ENCODE measurements at regions not wholly inside any gene's neighbourhood (a gene's known extent, or its start where the extent isn't known, plus 50 kb on each side); places are given as distances from the start of the nearest gene placed in this dataset.

DNA sequence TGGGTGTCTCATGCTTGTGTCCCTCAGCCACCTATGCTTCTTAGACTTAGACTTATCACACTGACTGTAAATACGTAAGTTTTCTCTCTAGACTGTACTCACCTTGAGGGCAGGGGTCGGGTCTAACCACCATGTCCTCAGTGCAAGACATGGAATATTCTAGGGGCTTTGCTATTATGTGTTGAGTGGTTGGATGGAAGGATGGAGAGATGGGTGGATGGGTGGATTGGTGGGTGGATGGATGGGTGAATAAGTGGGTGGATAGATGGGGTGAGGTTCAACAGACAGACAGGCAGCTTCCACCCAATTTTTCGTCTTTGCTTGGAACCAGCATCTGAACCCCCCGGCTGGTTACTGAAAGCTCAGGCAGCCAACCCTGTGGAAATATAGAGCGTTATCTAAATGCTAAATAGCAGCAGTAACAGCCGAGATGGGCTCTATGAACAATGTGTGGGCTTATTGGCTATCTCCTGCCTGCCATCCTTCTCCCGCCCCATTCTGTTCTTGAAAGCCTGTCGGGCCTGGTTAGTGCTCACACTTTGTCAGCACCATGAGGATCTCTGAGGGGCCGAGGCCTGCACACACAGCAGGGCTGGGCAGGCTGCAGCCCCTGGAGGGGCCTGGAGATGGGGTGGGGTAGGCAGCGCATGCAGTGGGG lies 130.7 kb downstream of the ACTL8 start:
- DNase-seq (ENCODE audit: low read depth): no peak
- TF ChIP-seq, protein P1, sequence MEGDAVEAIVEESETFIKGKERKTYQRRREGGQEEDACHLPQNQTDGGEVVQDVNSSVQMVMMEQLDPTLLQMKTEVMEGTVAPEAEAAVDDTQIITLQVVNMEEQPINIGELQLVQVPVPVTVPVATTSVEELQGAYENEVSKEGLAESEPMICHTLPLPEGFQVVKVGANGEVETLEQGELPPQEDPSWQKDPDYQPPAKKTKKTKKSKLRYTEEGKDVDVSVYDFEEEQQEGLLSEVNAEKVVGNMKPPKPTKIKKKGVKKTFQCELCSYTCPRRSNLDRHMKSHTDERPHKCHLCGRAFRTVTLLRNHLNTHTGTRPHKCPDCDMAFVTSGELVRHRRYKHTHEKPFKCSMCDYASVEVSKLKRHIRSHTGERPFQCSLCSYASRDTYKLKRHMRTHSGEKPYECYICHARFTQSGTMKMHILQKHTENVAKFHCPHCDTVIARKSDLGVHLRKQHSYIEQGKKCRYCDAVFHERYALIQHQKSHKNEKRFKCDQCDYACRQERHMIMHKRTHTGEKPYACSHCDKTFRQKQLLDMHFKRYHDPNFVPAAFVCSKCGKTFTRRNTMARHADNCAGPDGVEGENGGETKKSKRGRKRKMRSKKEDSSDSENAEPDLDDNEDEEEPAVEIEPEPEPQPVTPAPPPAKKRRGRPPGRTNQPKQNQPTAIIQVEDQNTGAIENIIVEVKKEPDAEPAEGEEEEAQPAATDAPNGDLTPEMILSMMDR (IDR thresholded peaks at IDR 0.05; ENCODE audit: low read length, missing control alignments): no peak
- no peak overlapping the region for H3K4me3 ChIP-seq (replicated peaks; ENCODE audit: low read depth, low read length)

DNA sequence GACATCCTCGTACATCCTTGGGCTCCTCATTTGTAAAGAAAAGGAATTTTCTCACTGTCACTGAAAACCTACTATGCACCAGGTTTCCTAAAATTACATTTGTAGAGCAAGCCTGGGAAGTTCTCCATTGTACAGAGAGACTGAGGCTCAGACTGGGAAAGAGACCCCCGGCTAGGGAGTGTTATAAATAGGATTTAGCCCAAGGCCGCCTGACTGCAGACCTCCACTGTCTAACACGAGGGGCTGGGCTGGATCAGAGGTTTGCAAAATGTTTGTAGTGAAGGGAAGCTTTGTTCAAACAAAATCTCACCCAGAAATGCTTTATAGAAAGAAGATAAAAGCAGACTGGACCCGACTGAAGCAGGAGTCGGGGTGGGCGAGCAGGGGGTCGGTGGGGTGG lies 131.3 kb downstream of the ACTL8 start:
- no peak for DNase-seq (ENCODE audit: low read depth)
- H3K4me3 ChIP-seq (replicated peaks; ENCODE audit: low read depth, low read length): no peak overlapping the region
- TF ChIP-seq, protein P1 (IDR thresholded peaks at IDR 0.05; ENCODE audit: low read length, missing control alignments): no peak

DNA sequence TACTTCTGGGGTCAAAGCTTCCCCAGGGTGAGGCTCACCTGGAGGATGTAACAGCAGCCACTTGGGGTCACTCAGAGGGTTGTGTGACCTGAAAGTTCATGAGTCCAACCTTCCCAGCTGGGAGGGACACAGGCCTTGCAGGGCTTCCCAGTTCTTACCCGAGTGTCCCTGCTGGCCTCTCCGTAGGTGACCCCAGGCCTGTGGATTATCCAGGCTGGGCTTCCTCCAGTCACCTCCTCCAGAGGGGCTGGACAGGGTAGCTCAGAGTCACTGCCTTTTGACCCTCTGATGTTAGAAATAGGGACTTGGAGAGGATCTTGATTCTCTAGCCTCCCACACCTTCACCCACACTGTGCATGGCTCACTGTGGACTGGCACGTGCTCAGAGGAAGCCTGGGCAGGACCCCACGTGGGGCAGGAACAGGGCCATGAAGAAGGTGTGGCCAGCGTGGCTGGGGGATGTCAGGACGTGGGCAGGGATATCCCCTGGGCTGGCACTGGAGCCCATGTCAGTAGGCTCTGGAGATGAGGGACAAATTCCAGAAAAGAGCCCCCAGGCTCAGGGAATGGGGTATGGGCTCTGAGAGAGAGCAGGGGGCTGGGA lies 131.8 kb downstream of the ACTL8 start:
- no peak for DNase-seq (ENCODE audit: low read depth)
- TF ChIP-seq, protein P1 (IDR thresholded peaks at IDR 0.05; ENCODE audit: low read length, missing control alignments): no peak
- no peak overlapping the region for H3K4me3 ChIP-seq (replicated peaks; ENCODE audit: low read depth, low read length)

DNA sequence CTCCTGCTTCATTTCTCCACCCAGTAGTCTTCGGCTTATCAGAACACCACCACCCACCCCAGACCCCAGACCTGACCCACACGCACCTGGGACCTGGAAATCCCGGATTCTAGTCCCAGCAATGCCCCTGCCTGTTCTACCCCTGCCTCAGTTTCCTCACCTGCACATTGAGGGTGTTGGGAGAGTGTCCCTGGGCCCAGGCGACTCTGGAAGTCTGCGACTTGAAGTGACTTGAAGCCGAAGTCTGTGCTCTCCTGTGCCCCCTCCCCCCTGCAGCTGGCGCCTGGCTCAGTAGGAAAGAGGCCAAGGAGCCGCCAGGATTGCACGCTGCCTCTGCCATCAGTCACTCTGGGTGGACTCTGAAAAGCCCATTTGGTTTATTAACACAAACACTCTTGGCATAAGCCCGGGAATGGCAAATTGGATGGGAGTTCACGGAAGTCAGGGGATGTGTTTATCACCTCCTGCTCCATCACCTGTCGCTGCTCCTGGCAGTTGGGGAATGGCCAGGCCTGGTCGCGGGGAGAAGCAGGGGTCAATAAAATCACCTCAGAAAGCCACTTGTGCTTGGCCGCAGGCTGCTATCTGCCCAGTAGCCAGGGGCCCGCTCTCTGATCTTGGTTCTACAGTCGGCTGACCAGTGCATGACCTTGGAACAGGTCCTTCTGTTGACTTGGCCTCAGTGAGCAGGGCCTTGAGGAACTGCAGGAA lies 132.7 kb downstream of the ACTL8 start:
- no peak overlapping the region for H3K4me3 ChIP-seq (replicated peaks; ENCODE audit: low read depth, low read length)
- no peak for DNase-seq (ENCODE audit: low read depth)
- TF ChIP-seq, protein P1 (IDR thresholded peaks at IDR 0.05; ENCODE audit: low read length, missing control alignments): no peak

DNA sequence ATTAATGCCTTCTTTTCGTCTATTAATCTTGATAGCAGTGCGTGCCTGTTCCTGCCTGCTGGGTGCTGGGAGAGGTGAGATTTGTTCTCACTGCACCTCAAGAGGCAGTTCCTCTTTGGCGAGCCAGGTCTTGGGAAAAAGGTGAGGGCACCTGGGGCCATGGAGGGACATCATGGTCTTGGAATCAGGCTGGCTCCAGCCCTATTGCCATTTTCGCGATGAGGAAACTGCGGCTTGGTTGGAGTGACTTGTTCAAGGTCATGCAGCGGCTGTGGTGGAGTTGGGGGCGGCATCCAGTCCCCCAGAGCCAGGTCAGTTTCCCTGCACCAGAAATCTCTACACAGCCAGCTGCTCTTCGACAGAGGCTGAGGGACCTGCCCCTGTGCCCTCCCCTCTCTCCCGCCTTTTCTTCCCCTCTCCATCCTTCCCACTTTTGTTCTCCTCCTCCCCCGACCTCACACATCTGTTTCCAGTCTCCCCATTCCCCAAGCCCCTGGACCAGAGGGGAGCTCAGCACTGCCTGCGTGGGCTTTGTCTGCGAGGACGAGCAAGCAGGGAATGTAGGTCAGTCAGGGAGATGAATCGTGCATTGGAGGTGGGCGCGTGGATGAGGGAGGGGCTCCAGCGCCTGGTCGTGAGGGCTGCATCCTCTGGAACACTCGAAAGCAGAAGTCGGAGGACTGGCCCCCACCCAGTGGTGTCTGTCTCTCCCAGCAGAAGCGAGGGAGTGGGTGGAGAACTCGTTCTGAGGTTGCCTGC lies 135.1 kb downstream of the ACTL8 start:
- TF ChIP-seq, protein P1 (IDR thresholded peaks at IDR 0.05; ENCODE audit: low read length, missing control alignments): no peak
- DNase-seq (ENCODE audit: low read depth): no peak
- H3K4me3 ChIP-seq (replicated peaks; ENCODE audit: low read depth, low read length): no peak overlapping the region

DNA sequence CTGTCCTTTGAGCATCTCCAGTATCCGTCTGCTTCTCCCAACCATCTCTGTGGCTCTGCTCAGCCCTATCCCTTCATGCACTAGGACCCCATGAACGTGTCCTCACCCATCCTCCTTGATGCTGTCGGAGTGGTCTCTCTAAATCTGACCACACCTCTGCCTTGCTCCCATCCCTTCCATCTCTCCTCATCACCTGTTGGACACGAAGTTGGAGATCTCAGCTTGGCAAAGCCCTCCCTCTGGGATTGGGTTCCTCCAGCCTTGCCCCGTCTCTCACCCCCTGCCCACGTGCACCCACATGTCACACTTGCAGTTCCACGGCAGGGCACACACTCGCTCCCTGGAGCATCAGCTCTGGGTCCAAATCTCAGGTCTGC lies 135.7 kb downstream of the ACTL8 start:
- H3K4me3 ChIP-seq (replicated peaks; ENCODE audit: low read depth, low read length): no peak overlapping the region
- TF ChIP-seq, protein P1 (IDR thresholded peaks at IDR 0.05; ENCODE audit: low read length, missing control alignments): no peak
- DNase-seq (ENCODE audit: low read depth): no peak

All from fibroblast of pulmonary artery (primary cell).